ENCODE measurements at regions not wholly inside any gene's neighbourhood (a gene's known extent, or its start where the extent isn't known, plus 50 kb on each side); places are given as distances from the start of the nearest gene placed in this dataset.

DNA sequence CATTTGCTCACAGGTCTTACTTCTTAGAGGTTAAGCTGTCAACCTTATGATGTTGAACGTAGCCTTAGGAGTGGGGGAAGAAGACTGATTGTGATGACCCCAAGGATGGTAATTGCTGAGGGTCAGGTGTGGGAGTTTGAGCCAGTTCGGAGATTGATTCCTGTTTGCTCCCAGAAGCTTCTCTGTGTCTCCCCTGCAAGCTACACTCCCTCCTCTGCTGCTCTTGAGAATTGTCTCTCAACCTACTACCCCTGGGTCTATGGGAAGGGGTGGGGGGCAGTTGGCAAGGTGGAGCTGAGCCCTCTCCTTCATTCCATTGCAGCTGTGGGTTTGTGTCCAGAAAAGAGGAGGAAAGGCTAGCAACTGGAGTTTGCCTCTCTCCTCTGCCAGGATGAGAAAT, 113.8 kb downstream of the PLEKHG1 start:
- no peak for DNase-seq

DNA sequence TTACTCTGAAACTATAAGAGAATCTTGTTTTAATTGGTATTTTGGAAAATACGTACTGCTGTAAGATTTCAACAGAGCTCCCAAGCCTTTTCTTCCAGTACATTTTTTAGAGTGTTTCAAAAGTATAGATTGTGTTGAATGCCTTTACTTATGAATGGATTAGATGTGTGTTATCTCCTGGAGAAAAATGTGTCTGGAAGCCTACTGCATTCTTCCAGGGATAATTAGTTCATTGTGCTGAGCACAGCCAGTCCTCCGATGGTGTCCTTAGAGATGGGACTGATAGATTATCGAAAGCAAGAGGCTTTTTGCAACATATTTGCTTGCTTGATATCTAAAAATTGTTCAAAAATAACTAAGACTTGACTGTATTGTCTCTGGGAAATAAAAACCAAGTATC, 114.2 kb downstream of the PLEKHG1 start:
- DNase-seq, result no peak

DNA sequence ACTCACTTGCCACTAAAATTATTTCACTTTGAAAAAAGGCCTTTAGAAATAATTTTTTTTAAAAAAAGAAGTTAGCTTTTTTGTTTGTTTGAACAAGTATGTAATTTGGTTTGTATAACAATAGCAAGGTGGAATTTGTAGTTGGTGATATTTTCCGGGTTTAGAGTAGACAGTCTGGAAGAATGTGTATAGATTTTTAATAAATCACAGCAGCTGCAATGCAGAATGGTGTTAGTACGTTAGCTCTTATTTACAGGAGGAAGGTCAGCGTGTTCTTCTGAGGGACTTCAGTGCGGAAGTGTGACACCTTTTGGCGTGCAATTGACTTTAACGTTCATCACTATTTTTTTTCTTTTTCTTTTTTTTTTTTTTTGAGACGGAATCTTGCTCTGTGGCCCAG, 115.4 kb downstream of the PLEKHG1 start:
- no peak for DNase-seq

DNA sequence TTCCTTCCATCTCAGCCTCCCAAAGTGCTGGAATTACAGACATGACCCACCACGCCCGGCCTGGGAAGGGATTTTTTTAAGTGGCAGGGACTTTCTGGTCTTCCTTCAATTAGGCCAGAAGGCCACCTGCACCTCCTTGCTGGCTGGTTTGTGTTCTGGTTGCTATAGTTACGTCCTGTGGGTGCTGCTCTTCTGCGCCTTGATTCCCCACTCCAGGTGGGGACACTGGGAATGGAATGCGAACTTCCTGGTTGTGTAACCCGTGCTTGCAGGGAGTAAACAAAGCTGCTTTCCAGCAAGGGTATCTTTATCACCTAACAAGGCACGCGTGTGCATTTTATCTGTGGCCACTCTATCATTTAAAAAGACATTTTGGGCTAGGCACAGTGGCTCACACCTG, 117.7 kb downstream of the PLEKHG1 start:
- no peak for DNase-seq

DNA sequence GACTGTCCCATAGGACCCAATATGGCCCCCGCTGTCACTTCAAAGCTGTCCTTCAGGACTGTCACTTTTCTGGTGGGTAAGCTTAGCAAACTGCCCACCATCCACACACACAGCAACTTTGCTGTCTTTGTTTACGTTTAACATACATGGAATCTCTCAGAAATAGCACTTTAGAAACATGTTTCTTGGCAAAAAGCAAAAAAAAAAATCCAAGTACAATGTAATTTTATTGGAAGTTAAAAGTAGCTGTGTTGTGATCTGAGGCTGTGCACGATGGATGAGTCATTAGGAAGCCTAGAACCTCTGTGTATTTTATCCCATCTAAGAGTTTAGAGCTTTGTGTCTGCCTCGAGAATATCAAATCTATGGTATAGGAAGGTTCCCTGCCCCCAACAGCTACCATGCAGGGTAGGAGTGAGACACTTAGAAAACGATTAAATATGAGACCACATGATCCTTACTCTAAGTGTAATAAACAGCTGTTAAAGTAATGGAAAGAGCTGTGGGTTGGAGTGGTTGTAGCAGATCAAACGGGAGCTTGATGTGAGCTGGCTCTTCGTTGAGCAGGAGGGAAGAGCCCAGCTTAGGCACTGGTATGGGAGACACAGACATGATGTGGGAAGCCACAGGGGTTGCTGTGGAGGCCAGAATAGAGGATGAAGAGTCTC, 119.5 kb downstream of the PLEKHG1 start:
- no peak for DNase-seq

DNA sequence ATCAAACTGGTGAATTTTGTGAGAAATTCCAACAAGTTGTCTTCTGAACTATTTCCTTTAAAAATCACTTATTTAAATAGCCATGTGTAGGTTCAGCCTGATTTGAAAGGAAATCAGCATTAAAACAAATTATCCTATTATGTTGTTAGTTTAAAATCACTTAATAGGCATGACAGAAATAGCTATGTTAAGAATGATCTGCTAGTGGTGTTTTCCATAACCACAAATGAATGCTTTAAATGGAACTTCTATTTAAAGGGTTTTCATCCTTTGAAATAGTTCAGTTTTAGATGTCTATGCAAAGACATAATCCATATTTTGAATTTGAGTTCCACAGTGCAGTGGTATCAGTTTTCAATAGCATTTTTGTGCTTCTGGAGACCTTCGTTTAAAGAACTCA, 120.1 kb downstream of the PLEKHG1 start:
- no peak for DNase-seq

DNA sequence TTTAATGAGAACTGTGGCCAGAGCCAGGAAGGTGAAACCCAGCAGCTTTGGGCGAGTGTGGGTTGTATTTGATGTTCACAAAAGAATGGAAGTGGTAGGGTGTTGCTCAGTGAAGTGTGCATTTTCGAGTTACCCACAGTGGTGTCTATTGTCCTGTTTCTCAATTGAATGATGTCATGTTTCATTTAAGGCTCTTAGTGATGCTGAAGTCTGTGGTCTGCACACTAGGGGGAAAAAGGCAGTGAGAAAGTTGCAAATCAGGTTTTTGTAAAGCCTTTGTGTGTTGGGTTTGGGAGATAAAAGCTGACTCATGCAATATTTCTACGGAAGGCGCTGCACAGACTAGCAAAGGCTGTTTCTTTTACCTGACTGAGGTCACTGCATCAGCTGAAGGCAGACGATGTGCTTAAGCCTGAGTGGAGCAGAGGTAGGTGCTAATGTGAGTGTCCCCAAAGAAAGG, 121.1 kb downstream of the PLEKHG1 start:
- DNase-seq, result no peak

DNA sequence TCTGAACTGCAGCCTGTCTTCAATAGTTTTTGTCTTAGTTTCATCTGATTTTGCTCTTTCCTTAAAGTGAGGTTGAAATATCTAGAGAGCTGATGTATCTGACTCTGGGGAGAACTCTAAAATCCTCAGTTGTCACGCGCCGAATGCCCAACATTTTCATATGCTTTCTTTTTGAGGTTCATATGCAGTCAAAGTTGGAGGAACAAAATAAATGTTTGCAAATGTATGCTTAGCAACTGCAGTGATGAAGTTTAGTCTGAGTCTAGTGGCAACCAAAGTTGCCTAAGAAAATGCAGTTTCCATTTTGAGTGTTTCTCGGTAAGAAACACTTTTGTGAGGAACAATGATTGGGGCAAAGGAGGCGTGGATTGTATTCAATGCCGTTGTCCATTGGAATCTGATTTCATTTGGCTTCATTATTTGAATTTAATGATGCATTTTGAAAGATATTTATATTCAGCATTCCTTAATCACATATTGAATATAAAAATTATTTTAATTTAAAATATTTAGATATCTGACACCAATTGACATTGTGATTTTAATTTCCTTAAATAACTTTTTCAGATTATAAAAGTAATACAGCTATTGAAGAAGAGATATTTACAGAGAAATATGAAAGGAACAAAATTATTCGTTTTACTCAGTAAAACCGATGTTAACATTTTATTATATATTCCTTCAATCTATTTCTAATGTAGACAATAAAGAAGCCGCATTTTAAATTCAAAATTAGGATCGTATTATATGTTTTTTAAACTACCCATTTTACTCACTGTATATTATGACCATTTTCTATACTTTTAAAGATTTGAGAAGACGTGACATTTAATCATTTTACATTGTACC, 122.0 kb downstream of the PLEKHG1 start:
- DNase-seq, result no peak

DNA sequence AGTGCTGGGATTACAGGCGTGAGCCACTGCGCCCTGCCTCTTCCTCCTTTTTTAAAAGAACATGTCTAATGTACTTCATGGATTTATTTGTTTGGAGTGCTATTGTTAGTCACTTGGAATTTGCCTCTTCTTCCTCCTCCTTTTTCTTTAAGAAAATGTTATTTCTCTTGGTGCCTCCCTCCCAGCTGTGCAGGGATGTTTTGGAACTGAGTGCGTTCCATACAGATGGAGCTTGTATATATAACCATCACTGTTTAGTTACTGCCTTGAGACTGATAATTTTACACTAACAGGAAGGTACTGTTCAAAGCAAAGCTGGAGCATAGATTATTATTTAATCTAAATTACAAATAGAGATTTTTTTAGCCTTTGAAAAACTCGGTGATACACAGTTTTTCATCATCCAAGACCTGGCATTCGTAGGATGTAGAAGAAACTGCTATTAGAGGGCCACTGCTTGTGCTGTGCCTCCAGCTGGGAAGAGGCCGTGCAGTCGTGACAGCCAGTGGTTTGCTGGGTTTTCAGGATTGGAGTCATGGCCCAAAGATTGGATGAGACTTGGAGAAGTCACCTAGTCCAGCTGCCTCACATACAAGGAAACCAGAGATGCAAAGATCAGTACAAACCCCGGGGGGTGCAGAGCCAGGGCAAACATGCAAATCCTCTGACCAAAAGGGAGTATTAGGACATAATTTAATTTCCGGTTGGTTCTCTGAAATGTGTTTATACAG, 123.1 kb downstream of the PLEKHG1 start:
- no peak for DNase-seq

DNA sequence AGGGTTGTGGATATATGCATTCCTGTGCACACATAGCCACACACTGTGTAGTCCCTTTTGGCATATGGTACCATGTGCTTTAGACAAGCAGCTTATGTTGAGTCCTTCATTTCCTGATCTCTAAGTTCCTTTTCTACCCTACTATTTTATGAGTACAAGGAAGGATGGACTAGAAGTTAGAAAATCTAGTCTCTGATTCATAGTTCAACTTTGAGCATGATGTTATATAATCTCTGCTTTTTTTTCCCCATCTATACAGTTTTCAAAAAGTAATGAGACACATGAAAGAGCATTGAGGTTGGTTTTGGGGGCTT, 123.6 kb downstream of the PLEKHG1 start:
- no peak for DNase-seq

DNA sequence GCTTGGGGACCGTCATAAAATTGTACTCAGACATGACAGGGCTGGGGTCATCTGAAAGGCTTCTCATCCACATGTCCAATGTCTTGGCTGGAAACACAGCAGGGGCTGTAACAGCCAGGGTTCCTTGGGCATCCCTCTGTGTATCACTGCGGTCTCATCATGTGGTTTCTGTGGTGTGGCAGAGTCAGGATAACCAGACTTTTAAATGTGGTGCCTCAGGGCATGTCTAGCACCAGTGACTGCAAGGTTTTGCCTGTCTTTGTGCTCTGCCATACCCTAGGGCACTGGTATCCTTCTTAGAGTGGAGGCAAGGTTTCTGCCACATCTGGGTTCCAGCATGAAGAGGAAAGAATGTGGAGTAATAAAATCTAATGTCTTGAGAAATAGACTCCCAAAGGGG, 124.2 kb downstream of the PLEKHG1 start:
- no peak for DNase-seq

DNA sequence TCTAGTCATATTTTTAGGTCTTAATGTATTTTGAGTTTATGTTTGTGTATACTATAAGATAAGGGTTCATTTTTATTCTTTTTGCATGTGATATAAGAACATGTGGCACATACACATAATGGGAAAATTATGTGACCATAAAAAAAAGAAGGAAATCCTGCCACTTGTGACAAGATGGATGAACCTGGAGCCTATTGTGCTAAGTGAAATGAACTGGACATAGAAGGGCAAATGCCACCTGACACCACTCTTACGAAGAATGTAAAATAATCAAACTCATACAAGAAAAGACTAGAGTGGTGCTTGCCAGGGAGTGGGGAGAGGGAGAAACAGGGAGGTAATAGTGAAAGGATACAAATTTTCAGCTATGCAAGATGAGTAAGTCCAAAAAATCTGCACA, 126.1 kb downstream of the PLEKHG1 start:
- no peak for DNase-seq

DNA sequence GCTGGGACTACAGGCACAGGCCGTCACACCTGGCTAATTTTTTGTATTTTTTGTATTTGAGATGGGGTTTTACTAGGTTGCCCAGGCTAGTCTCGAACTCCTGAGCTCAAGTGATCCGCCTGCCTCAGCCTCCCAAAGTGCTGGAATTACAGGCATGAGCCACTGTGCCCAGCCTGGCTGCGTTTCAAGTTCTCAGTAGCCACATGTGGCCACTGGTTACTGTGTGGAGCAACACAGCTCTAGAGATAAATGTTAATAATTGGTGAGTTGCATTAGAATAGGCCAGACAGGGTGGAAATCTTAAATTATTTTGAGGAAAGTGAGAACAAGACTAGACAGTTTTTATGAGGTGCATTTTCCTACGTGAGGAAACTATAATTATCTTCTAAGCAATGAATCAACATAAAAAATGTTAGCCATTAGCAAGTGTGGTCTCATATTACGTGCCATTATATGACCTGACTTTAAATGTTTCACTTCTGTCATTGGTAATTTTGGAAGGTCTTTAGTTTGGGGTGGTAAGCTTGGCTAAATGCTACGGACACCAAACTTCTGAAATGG, 129.6 kb downstream of the PLEKHG1 start:
- DNase-seq, result no peak

DNA sequence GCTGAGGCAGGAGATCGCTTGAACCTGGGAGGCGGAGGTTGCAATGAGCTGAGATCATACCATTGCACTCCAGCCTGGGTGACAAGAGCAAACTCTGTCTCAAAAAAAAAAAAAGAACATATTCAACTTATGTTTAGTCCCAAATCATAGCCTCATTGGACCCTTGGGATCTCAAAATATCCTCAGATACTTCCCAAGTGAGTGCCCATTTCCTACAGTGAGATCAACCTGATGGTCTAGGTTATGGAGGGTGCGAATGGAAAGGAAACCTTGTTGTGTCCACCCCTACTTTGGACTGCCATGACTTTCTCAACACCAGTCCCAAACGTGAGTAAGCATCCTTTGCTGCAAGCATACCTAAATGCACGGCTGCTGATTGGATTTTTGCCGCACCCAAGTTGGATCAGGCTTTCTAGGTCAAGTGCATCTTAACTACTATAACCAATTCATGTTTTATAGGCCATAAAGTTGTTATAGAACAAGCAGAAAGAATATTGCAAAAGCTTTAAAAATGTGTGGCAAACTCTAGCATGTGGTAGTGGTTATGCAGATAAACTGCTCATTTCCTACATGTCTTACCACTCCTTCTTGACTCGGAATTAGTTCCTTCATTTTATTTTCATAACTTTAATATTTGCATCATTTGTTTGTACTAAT, 131.2 kb downstream of the PLEKHG1 start:
- no peak for DNase-seq

DNA sequence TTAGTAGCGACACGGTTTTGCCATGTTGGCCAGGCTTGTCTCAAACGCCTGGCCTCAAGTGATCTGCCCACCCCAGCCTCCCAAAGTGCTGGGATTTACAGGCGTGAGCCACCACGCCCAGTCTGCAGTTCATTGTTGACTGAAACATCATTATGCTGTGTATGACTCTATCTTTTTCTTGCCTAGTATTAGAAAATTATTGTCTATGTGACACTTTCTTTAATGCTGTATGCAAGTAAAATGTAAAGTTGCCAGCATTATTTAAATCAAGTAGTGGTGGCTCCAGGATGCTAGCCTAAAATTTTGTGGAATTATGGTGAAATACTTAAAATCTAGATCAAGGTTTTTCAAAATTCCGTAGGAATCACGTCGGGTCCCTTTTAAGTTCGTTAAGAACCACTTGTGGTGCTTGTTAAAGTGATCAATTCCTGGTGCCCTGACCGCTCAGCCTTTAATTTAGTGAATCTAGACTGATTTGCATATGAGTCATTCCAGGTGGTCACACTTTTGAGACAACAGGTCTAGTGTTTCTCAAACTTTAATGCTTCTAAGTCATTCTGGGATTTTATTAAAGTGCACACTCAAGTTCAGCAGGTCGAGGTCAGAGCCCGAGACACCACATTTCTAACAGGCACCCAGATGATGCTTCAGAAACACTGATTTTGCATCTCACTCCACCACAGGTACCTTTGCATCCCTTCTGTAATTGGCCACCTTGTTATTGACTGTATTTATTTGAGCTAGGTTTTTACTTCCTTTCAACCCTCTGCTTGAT, 132.6 kb upstream of the MTHFD1L start:
- no peak for DNase-seq

DNA sequence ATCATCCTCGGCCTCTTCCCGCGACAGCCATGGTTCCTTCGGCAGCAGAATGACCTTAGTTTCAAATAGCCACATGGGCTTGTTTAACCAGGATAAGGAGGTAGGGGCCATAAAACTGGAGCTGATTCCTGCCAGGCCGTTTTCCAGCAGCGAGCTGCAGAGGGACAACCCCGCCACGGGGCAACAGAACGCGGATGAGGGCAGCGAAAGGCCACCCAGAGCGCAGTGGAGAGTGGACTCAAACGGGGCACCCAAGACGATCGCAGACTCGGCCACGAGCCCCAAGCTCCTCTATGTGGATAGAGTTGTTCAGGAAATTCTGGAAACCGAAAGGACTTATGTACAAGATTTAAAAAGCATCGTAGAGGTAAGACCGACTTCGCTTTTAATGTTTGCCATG, 131.8 kb upstream of the MTHFD1L start:
- no peak for DNase-seq

DNA sequence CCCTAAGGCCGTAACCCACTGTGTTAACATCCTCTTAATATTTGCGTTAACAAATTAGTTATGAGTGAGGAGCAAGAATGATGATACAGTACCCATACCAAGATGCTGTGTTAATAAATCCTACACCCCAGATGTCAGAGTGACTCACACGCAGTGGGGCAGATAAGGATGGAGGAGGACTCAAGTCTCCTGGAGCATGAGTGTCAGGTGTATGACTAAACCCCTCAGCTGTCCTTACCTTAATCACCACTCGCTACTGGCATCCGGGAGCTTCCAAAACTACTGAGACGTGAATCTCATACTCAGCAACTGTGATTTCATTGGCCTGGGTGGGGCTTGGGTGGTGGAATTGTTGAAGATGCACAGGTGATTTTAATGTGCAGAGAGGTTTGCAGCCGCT, 131.3 kb upstream of the MTHFD1L start:
- no peak for DNase-seq

DNA sequence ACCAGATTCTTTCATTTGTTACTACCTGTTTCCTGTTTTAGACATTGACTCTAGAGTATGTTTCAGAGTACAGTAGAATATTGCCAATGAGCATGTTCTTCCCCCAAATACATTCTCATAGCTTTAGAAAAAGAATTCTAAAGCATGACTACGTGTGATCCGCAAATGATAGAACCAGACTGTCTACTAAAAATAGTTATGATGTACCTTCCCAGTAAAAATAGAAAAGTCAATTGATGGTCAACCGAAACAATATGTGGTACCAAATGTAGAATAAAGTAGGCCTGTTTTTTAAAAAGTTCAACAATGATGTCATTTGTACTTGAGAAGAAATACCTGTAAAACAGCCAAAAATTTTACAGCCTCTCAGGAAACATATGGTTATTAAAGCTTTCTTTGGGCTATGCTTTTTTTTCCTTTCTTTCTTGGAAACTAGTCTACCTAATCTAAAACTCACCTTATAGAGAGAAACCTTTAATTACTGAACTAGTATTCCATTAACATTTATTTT, 130.1 kb upstream of the MTHFD1L start:
- no peak for DNase-seq

DNA sequence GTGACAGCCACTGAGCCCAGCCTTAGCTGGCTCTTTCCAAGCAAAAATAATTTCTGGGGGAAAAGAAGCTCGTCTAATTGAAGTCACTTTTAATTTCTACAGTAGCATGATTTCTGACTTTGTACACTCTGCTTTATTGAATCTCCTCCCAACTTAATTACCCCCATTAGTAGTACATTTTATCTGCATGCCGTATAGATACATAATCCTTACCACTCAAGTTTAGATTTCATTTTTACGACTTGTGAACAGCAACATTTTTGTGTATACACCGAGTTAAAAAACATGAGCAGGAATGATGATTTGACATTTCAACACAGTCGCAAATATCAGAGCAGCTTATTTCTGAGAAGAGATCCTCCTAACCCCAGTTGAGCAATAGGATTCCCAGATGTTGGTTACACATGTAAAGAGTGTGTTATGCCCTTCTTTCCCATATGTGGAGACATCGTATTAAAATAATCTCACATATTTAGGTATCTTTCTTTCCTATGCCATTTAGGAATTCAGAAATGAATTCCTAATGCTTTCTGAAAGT, 127.3 kb upstream of the MTHFD1L start:
- DNase-seq, result no peak

DNA sequence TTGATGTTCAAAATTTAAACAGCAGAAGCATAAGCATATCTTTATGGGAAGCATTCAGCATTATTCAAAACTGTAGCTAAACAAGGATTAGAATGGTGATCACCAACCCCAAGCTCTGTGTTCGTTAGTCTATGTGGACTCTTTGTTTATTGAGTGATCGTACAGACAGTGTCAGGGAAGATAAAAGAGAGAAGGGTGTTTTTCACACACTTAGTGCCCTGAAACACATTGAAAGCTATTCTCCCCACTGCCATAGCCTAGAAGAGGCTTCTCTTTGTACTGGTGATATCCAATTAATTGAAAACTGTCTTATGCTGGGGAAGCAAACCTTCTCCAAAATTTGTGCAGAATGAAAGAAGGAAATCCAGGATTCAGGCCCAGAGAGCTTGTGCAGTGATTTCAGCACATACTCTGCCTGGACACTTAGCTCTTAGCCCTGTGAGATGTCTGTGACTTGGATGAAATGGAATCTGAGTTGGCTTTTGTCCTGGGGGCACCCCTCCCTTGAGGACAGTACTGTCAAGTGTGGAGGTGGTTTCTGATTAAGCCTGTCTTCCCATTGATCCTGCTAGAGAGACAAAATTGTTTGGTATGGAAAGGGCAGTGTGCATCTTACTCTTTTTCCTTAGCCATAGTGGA, 125.7 kb upstream of the MTHFD1L start:
- no peak for DNase-seq

DNA sequence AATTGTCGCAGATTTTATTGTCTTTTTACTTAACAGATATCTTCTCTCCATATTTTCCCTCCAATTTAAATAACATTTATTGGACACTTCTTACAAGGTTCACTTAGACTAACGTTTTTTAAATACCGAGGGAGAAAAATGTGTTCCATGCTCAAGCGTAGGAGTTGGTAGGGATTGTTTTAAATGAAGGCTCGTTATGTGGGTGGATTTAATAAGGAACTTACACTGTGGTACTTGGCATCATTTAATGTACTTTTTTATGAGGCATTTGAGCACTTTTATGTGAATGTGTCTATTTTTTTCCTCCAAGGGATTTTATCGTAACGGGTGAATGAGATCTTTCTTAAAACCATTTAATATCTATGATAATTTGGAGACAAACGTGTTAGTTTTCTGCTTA, 125.0 kb upstream of the MTHFD1L start:
- no peak for DNase-seq
